Left renal cortex interstitium (tissue), 4 donors: ENCODE measurements at regions not wholly inside any gene's neighbourhood (a gene's known extent, or its start where the extent isn't known, plus 50 kb on each side); places are given as distances from the start of the nearest gene placed in this dataset.
"Not testable (repeated sequence)": the region's sequence is repeated elsewhere in the genome, so short reads cannot be mapped to it uniquely, and the experiment has no call there.

Experiments
- DNase-seq, 4 donors: peaks; one replicate each; pipeline ENCODE4 v3.0.0-alpha.2; 2013; ENCODE audit warnings: low read depth in 4 of 4, low spot score in 2 of 4, missing footprints in 1 of 4

GRCh38 chr2:58419983-58420382 is 178.9 kb upstream of the FANCL start:
- DNase-seq: no peak

DNA sequence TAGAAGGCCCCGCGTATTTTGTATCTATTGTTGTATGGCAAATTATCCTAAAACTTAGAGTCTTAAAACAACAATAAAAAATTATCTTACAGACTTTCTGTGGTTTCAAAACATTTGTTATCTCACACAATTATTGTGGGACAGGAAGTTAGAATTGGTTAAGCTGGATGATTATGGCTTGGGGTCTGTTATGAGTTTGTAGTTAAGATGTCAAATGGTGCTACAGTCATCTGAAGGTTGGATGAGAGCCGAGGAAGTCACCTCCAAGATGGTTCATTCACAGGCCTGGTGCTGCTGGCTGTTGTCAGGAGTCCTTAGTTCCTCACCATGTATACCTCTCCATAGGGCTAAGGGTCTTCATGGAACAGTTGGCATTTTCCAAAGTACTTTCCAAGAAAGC is 175.6 kb upstream of the FANCL start:
- no peak for DNase-seq

DNA sequence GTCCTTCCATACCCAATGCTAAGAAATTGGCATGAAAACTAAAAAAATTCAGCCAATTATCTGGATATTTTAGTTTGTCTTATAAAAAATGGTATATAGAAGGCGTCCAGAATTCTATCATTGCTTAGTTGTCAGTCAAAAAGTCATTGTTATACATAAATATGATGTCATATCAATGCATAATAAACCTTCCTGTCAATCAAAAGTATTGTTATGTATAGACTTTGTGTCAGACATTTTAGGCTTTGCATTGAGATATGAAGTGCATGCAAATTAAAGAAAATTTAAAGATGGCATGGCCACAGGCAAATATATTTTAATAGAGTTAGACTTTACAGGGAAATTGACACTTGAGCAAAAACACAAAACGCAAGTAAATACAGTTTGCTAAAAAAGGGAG is 173.4 kb upstream of the FANCL start:
- no peak for DNase-seq

DNA sequence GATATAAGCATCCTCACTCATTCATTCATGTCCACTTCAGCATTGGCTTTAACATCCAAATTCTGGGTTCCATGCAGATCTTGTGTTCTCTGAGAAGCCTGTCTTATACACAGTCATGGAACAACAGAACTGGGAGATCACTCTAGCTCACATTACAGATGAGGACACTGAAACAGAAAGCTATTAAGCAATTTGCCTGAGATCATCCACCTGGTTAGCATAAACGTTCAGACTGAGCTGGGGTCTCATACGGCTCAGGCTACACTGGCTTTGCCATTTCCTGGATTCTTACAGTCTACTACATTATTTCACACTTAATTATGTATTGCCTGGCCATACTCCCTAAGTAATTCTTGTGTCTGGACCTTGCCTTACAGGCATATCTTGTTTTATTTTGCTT is 169.4 kb upstream of the FANCL start:
- no peak for DNase-seq

GRCh38 chr2:58407487-58407886 is 166.4 kb upstream of the FANCL start:
- no peak for DNase-seq

GRCh38 chr2:58405341-58405740 is 164.2 kb upstream of the FANCL start:
- DNase-seq: no peak

DNA sequence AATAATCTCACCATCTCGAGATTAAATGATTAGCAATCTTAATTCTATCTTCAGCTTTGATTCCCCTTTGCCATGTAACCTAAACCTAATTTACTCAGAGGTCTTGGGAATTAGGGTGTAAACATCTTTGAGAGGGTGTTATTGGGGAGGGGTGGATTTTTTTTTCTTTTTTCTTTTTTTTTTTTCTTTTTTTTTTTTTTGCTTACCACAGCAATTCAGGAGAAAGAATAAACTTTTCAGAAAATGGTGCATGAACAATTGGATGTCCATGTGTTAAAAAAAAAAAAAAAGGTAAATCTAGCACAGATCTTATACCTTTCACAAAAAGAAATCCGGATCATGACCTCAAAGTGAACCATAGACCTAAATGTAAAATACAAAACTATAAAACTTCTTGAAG is 160.8 kb upstream of the FANCL start:
- DNase-seq: no peak

GRCh38 chr2:58398406-58398805 is 157.3 kb upstream of the FANCL start:
- DNase-seq: no peak

DNA sequence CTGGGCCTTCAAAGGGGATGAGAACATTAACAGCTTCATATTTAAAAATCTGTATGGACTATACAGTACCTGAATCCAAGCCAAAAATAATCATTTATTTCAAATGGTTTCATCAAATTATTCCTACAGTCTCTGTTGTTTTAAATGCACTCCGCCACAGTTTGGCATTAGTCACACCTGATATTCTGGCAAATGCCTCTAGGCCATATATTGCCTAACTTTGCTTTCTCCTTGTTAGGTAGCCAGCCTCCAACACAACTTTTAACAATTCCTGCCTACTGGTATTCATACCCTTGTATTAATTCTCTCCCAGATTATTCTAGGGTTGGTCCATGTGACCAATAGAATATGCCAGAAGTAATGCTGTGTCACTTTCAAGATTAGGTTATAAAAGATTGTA is 146.6 kb upstream of the FANCL start:
- no peak for DNase-seq

DNA sequence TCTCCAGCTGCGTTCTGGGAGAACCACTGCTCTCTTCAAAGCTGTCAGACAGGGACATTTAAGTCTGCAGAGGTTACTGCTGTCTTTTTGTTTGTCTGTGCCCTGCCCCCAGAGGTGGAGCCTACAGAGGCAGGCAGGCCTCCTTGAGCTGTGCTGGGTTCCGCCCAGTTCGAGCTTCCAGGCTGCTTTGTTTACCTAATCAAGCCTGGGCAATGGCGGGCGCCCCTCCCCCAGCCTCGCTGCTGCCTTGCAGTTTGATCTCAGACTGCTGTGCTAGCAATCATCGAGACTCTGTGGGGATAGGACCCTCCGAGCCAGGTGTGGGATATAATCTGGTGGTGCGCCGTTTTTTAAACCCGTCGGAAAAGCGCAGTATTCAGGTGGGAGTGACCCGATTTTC is 145.8 kb upstream of the FANCL start:
- not testable (repeated sequence) for DNase-seq

- no peak for DNase-seq
These were observed 137.0 kb upstream of the FANCL start for GRCh38 chr2:58378152-58378551.

GRCh38 chr2:58377181-58377580 is 136.1 kb upstream of the FANCL start:
- DNase-seq: no peak

DNA sequence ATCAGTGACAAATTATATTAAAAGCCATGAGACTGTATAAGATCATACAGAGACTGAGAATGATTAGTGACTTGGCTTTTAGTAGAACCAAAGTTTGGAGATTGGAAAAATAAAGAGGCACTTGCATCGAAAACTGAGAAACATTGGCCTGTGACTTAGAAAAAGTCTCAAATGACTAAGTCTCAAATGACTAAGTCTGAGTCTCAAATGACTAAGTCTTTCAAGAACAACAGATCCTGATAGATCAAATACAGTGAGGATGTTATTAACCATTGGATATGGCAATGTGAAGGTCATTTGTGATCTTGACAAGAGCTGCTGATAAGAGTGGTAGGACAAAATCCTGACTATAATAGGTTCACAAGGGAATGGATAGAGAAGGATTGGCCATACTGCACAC is 135.5 kb upstream of the FANCL start:
- DNase-seq: no peak

GRCh38 chr2:58369594-58369993 is 128.5 kb upstream of the FANCL start:
- no peak for DNase-seq

DNA sequence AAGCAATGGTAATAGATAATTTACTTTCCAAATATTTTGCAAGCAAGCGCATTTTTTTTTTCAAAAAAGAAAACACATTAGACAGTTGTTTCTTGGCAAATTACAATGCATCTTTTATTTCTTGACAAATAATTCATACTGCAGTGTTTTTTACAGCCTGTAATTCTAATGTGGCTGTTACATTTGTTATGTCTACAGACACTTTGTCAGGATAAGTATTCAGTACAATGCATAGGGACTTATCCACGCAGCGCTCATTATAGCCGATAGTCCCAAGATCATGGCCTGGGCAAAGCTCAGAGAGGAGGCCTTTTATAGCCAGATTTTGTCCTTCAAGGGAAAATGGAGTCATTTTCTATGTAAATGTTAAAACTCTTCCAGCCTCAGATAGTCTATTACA is 123.0 kb upstream of the FANCL start:
- no peak for DNase-seq

GRCh38 chr2:58358026-58358425 is 116.9 kb upstream of the FANCL start:
- no peak for DNase-seq

DNA sequence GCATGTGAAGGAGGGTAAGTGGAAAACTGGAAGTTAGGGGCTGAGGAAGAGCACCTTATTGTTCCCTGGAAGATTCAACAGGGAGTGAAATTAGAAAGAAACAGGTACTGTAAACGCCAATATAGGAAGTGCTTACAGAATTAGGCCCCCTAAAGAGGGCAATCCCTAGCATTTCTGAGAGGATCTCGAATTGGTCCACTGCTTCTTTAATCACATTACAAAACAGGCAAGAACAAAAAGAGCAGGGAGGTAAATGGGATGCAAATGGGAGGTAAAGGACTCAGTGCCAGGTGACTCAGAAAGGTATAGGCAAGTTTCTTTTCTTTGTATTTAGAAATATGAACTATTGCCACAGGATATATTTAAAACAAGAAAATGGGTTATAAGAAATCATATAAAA is 116.4 kb upstream of the FANCL start:
- no peak for DNase-seq

GRCh38 chr2:58354230-58354629 is 113.1 kb upstream of the FANCL start:
- DNase-seq: no peak

- DNase-seq: no peak
These were observed 109.4 kb upstream of the FANCL start for GRCh38 chr2:58350484-58350883.

GRCh38 chr2:58347810-58348209 is 106.7 kb upstream of the FANCL start:
- no peak for DNase-seq

- no peak for DNase-seq
These were observed 99.9 kb upstream of the FANCL start for GRCh38 chr2:58341047-58341446.

DNA sequence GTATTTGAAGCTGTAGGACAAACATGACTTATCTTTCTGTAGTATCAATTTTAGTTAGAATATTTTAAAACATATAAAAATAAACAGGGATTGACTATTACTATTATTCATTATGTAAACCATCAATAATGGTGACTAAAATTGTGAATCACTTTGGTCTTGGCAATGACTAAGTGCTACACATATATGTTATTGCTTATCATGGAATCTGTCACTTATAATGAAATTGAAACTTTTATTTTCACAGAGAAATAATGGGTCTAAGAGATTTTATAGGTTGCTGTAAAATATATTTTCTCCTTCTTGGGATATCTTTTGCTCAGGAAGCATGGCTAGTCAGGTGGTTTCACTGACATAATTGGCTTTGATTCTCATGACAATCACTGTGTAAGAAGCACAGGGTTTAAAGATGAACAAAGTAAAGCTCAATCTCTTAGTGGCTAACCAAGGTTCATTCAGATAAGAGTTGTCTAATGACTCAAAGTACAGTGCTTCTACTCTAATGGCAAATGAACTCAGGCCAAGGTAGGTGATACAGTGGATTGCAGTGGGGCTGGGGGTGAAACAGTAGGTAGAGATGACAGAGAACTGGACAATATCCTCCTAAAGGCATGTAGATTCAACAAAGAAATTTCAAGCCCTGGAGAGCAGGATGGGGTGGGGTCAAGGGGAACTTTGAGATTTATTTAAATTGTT is 98.6 kb upstream of the FANCL start:
- no peak for DNase-seq

DNA sequence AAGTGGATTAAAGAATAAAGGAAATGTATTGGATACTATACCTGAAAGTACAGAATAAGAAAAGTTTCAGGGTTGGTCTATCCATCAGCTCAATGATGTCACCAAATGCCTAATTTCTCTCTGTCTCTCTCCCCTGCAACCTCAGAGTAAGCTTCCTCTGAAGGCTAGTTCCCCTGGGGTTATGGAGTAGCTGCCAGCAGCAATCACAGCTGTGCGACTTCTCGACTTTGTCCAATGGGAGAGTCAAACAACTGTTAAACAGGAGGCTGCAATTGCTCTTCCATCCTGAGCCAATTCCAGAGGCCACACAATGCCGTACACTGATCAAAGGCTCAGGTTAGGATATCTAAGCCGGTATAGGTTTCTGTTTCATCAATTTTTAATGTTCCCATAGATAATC is 95.3 kb upstream of the FANCL start:
- DNase-seq: no peak
